GM12891 (cell line): ENCODE measurements at regions not wholly inside any gene's neighbourhood (a gene's known extent, or its start where the extent isn't known, plus 50 kb on each side); places are given as distances from the start of the nearest gene placed in this dataset.

Source experiments
- DNase-seq: peaks from one replicate; pipeline ENCODE4 v3.0.0; 2011; ENCODE audit warnings: low spot score; ENCODE audit not compliant: insufficient read length
- FAIRE-seq: peaks from 2 replicates; lab custom pipeline; 2011; peaks lifted over from hg19 to GRCh38; lab: Jason Lieb, UNC
- PAX5 ChIP-seq: IDR thresholded peaks from 2 replicates; pipeline ENCODE4 v1.6.1; 2011; ENCODE audit warnings: low read length, moderate library complexity, mild to moderate bottlenecking; ENCODE audit not compliant: insufficient read depth, severe bottlenecking
- POLR2A ChIP-seq: IDR thresholded peaks from 2 replicates; pipeline ENCODE4 v1.6.1; 2011; ENCODE audit warnings: low read depth, low read length, control low read depth
- POLR2AphosphoS5 ChIP-seq: IDR thresholded peaks from 2 replicates; pipeline ENCODE4 v1.6.1; 2011; ENCODE audit warnings: low read depth, low read length, control low read depth
- POU2F2 ChIP-seq: IDR thresholded peaks from 2 replicates; pipeline ENCODE4 v1.6.1; 2011; ENCODE audit warnings: low read depth, mild to moderate bottlenecking, control low read depth, low read length, moderate library complexity
- SPI1 ChIP-seq: IDR thresholded peaks from 2 replicates; pipeline ENCODE4 v1.6.1; 2011; ENCODE audit warnings: low read depth, low read length, control low read depth
- TAF1 ChIP-seq: IDR thresholded peaks from 2 replicates; pipeline ENCODE4 v1.6.1; 2011; ENCODE audit warnings: low read depth, low read length, control low read depth

DNA sequence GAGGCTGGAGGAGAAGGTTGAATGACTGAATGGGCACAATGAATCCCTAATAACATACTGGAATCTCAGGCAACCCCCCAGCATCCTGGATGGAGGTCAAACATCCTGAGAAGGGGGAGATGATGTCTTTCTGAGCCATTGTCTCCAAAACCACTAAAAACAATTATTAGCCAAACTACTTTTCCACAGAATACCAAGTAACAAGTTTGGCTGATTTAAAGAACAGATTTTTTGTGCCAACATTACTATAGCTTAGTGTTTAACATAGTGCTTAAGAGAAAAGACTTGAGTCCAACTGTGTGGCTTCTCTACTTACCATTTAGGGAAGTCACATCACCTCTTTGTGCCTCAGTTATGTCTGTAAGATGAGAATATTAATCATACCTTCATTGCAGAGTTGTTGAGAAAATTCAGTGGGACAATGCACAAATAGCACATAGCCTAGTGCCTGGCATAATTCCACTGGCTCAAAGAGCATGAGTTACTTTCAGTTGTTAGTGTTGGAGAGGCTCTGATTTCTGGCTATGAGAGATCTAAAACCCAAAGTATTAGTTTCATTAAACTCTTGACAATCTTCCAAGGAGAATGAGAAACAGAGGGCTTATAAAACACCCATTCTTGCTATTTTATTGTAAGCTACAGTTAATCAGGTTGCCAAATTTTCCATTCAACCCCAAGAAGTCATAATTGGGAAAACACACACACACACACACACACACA, 111.3 kb upstream of the NR3C1 start:
- TF ChIP-seq SPI1 (no peak), POU2F2 (no peak), TAF1 (no peak), PAX5 (no peak), POLR2A (no peak), POLR2AphosphoS5 (no peak)
- FAIRE-seq (peak; percentile 66), DNase-seq (no peak)

DNA sequence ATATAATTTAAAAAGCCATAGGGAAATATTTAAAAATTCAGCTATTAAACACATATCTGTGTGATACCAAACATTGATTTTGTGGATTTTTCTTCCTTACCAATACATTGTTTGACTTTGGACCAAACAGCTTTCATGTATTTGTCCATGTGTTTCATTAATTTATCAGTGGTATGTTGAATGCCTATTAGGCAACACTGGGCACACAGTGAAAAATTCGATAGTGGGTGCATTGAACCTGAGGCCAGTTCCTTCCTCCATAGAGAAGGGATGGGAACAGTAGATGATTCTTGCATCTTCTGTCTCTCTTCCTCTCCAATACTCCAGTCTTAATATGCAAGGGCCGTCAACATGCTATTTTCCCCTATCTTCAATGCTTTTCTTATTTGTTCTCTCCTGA, 110.2 kb upstream of the NR3C1 start:
- TF ChIP-seq PAX5: no peak
- TF ChIP-seq POLR2AphosphoS5: no peak
- TF ChIP-seq SPI1: no peak
- FAIRE-seq: no peak

DNA sequence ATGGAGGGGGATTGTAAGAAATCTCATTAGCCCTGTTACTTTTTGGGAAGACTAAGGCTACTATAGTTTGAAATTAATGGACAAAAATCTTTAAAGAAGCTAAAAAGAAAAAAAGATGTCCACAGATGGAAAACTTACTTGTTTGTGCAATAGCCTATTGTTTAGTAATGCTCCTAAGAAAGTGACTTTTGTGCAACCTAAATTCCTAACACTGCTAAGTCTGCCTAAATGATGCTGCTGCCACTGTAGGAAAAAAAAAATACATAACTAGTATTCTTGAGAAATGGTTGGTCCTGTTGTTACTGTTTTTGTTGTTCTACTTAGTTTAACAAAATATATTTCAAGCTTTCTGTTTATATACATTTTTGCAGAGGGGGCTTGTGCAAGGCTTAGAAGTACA, 108.2 kb upstream of the NR3C1 start:
- DNase-seq (no peak), FAIRE-seq (no peak)
- no peak for TF ChIP-seq POLR2AphosphoS5
- TF ChIP-seq PAX5: no peak
- no peak for TF ChIP-seq POU2F2
- no peak for TF ChIP-seq POLR2A
- TF ChIP-seq TAF1: no peak
- TF ChIP-seq SPI1: no peak

More for the DNA sequence above, 110.2 kb upstream of the NR3C1 start:
- no peak for DNase-seq

DNA sequence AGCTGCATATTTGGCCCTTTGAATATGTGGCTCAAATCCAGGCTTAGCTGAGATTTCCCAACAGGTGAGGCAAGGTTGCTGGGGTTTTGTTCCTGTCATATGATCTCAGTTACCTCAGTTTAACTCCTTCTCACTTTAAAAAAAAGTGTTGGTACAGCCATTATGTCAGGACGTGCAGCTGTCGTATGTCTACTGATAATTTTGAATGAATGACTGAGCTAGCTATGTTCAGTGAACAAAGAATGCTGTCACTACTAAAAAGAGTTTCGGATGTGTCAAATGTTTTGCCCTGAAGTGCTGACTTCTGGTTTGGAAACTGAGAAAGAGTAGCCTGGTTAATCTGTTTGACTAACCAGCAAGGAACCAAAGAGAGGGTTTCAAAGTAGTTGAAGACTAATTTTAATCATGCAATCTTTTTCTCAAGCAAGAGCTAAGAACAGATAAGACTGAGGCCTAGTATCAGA, 106.3 kb upstream of the NR3C1 start:
- TF ChIP-seq SPI1 (0 out of 2 replicates have a peak, but pooled peaks have one; percentile 17), POLR2AphosphoS5 (no peak)
- peak; percentile 69 for FAIRE-seq
- peak; percentile 6 for DNase-seq

DNA sequence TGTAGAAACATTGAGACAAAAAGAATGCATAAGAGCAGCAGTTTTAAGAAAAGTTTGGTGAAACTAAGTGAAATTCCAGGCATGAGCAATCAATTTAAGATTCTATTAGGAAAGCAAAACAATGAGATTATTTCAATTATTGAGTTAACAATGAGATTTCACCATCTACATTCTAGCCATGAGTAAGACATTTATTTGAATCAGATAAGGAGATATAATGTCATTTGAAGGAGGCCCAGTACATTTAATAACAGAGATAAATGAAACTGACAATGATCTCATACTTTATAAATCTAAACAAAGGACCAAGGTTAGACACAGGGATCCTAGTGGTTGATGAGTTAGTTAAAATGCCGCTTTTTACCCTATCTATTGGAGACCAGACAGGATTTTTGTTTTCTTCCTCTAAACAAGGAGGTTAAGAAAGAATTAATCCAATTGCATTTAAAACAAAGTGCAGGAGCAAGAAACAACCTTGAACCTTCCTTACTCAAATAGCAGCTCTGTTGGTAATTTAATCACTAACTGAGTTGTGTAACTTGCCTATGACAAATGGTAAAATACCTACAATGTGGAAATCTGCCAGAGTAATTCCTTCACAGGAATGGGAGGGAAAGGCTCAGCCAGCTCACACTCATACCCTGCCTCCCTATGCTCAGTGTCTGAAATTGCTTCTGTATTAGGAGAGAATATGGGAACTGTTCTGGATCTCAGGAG, 103.5 kb upstream of the NR3C1 start:
- TF ChIP-seq PAX5 (no peak), POU2F2 (no peak), POLR2AphosphoS5 (no peak), SPI1 (no peak), TAF1 (no peak), POLR2A (no peak)
- FAIRE-seq (no peak), DNase-seq (no peak)

DNA sequence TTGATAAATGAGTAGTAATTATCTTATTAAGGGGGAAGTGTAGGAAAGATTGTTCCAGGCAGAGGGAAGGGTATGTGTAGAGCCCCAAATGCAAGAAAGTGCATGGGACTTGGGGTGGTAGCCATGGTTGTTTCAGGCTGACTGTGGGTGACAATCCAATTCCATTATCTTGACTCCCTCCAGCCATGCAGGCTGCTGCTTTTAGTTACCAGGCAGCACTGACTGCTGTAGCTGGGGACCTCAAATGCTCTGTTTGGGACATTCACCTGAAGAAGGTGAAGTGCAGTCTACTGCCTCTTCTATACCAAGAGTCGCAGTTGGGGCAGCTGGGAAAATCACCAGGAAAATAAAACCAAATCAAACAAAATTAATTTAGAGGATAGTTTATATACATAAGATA, 102.4 kb upstream of the NR3C1 start:
- DNase-seq (no peak), FAIRE-seq (no peak)
- no peak for TF ChIP-seq PAX5
- no peak for TF ChIP-seq POLR2A
- no peak for TF ChIP-seq TAF1
- no peak for TF ChIP-seq SPI1
- no peak for TF ChIP-seq POU2F2
- TF ChIP-seq POLR2AphosphoS5: no peak

DNA sequence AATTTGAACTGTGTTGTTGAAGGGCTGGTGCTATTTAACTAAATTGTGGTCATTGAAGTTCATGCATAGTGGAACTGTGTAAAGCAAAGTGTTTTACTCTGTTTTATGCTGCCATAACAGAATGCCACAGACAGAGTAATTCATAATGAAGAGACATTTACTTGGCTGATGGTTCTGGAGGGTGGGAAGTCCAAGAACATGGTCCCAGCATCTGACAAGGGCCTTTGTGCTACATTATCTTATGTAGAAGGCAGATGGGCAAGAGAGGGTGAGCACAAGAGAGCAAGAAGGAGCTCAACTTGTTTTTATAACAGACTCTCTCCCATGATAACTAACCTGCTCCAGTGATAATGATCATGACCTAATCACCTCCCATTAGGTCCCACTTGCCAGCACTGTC, 101.9 kb upstream of the NR3C1 start:
- no peak for DNase-seq
- TF ChIP-seq PAX5 (no peak), POLR2AphosphoS5 (no peak), POU2F2 (no peak), POLR2A (no peak), TAF1 (no peak), SPI1 (no peak)
- no peak for FAIRE-seq

DNA sequence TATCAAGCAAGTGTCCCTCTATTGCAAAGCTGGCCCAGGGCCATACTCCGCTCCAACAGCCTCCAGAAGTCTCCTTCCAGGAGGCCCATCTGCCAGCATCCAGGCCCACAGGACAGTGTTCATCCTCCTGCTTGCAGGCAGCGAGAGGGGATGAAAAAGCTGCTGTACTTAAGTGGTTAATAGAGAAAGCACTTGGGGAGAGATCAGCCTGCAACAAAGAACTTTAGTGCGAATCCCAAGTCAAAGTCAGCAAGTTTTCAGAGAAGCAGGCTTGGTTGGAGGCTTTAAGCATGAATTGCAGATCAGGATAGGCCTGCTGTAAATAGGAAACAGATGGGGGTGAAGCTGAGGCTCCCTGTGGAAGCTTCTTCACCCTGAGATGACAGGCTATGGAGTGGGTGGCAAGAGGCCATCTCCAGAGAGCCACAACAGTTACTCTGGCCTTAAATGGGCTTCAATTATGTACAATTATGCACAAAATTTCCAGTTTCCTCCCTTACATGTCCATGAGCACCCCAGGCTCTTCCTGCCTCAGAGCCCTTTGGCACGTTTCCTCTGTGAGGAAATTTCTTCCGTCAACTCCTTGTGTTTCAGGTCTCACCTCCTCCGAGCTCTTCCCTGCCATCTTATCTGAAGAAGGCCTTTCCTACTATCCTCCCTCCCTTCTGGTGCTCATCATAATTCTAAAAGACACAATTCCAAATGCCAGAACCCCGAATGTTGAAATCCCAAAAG, 98.0 kb upstream of the NR3C1 start:
- FAIRE-seq (no peak), DNase-seq (no peak)
- TF ChIP-seq POLR2A (no peak), POU2F2 (no peak), TAF1 (no peak), SPI1 (no peak), POLR2AphosphoS5 (no peak), PAX5 (no peak)

DNA sequence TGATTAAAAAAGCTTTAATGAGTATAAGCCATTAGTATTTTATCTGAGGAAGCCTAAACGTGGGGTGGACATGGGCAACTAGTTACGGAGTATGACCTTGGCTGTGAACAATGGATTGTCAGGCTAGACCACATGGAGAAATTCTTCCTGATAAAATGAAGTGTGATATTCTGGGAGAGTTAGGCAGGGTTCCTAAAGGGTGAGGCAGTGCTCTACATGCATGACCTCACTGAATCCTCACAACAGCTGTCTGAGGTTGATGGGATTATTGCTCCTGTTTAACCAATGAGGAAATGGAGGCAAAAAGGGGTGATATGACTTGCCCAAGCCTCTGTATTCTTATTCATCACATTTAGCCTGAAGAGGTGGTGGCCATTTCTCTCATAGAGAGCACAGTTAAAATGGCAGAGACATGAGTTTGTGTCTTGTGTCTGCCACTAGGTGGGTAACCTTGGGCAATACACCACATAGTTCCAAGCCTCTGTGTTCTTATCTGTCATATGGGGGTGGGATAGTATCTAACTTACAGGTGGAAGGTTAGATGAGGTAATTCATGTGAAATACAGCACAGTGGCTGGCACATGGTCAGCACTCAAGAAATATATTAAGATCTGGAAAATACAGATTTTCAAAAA, 96.1 kb upstream of the NR3C1 start:
- no peak for FAIRE-seq
- DNase-seq: no peak
- TF ChIP-seq SPI1: no peak
- no peak for TF ChIP-seq POU2F2
- no peak for TF ChIP-seq TAF1
